Fibroblast of skin of left quadriceps (primary cell): ENCODE measurements at regions not wholly inside any gene's neighbourhood (a gene's known extent, or its start where the extent isn't known, plus 50 kb on each side); places are given as distances from the start of the nearest gene placed in this dataset.

Experiments used
- DNase-seq, 2 experiments: peaks; one replicate each; pipeline ENCODE4 v3.0.0-alpha.2; 2013; ENCODE audit warnings: low read depth in 2 of 2

GRCh38 chr6:142500250-142500786 lies 198.5 kb downstream of the ADGRG6 start:
- peak; percentile 34 to 38 for DNase-seq

- DNase-seq: no peak
Observed at GRCh38 chr6:142501795-142502194, 200.0 kb downstream of the ADGRG6 start.

GRCh38 chr6:142507065-142507464 lies 205.3 kb downstream of the ADGRG6 start:
- no peak for DNase-seq

GRCh38 chr6:142510211-142510610 lies 208.4 kb downstream of the ADGRG6 start:
- DNase-seq: no peak

DNA sequence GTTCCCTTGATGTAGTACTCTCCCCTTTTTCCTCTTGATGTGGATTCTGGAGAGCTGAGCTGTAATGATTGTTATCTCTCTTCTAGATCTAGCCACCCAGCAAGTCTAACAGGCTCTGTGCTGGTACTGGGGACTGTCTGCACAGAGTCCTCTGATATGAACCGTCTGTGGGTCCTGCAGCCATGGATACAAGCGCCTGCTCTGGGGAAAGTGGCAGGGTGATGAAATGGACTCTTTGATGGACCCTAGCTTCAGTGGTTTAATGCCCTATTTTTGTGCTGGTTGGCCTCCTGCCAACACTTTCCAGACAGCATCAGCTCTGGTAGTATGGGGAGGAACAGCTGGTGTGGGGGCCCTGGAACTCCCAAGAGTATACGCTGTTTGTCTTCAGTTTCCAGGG lies 216.3 kb downstream of the ADGRG6 start:
- no peak for DNase-seq

DNA sequence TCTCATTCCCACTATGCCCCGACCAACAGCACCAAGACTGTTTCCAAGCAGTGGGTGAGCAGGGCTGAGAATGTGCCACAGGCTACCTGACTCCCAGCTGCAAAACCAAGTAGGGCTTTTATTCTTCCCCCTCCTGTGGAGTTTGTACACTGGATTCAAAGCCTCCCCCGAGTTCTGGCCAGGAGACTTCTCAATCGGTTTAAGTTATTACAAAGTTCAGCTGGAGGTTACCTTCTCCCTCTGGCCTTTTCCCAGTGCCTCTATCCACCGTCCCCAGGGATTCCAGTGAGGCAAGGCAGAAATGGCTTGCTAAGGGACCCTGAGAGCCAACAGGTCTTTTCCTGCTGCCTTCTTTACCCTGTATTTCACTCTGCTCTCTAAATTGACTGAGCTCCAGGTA lies 217.0 kb downstream of the ADGRG6 start:
- DNase-seq: no peak

DNA sequence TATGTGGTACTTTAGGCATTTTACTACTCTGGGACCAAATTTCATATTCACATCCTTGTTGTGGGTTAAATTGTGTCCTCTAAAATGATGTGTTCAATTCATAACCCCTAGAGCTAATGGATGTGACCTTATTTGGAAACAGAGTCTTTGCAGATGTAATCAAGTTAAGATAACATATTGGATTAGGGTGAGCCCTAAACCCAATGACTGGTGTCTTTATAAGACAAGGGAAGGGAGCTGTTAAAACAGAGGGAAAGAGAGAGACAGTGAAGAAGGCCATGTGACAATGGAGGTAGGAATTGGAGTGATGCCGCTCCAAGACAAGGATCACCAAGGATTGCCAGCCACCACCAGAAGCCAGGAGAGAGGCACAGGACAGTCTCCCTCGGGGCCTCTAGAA lies 220.0 kb downstream of the ADGRG6 start:
- DNase-seq: no peak

- DNase-seq: no peak
Observed at GRCh38 chr6:142523515-142524375, 221.9 kb downstream of the ADGRG6 start.

- DNase-seq: no peak
Observed at GRCh38 chr6:142530566-142530965, 228.8 kb downstream of the ADGRG6 start.

GRCh38 chr6:142531727-142532126 lies 229.9 kb downstream of the ADGRG6 start:
- DNase-seq: no peak

DNA sequence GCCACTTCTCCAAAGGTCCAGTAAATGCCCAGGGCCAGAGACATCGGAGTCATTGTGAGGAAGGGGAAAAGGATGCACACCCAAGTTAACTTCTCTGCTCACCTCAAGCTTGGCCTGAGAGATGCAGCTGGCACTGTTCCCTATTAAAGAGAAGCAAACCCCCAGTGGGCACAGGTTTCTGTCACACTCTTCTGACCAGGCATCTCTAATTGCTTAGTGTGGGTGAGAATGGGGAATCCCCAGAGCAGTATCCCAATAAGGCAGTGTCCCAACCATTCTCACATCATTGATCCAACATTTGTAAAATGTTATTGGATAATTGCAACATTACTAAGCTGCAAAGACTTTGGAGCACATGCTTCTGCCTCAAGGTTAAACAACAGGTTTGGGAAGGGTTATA lies 232.3 kb downstream of the ADGRG6 start:
- DNase-seq: no peak

DNA sequence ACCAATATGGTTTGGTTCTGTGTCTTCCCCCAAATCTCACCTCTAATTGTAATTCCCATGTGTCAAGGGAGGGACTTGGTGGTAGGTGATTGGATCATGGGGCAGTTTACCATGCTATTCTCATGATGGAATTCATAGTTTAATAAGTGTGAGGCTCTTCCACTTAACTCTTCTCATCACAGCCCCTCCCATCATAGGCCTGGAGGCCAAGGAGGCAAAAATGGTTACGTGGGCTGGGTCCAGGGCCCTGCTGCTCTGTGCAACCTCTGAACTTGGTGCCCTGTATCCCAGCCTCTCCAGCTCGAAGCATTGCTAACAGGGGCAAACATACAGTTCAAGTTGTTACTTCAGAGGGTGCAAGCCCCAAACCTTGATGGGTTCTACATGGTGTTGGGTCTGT lies 232.7 kb downstream of the ADGRG6 start:
- DNase-seq: no peak

GRCh38 chr6:142537612-142538478 lies 236.0 kb downstream of the ADGRG6 start:
- DNase-seq: no peak

GRCh38 chr6:142542704-142543233 lies 241.0 kb downstream of the ADGRG6 start:
- DNase-seq: peak; percentile 9 to 14

DNA sequence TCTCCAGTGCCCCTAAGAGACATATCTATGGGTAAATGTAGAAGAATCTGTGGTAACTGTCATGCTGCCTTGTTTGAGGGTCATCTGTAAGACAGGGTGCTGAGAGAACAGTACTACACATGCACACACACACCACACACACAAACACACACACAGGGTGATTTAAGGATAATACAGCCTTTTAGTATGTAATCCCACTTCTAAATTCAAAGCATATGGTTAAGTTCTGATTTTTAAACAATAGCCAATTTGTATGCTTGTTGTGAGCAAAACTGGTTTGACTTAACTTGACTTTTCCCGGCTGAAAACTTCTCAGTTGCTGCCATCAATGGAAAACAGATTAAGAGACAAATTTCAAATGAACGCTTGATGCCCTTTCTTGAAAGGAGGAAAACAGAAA lies 241.8 kb downstream of the ADGRG6 start:
- no peak for DNase-seq

GRCh38 chr6:142544199-142544838 lies 242.5 kb downstream of the ADGRG6 start:
- no peak for DNase-seq

- DNase-seq: no peak
Observed at GRCh38 chr6:142545147-142545546, 243.3 kb downstream of the ADGRG6 start.

GRCh38 chr6:142548566-142548965 lies 246.8 kb downstream of the ADGRG6 start:
- DNase-seq: no peak

DNA sequence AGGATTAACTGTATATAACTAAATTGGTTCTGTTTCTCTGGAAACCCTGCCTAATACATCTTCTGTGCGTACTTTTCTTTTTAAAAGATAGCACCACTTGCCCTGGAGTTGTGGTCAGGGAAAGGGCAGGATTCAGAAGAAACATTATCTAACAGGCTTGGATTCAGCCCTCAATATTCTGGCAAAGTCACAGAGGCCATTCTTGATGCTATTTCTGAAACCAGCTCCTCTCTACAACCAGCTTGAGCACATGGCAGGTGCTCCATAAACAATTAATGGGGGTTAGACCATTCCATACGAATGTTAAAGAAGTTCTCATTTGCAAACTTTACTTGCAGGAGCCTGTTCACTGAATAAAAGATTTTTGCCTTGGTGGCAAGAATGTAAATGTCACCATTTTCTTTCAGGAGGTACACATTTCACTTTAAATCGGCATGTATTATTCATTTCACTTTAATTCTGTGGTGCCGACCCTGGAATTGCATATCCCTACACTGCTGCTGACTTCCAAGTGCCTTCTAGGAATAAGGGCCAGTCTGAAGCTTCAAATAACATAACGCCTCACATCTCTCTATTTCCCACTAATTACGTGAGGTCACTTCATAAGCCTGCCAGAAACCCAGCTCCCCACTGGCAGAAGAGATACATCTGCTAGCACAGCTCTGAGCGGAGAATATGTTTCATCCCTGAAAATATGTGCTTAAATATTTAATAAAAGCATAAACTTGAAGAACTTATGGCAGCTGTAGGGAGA lies 248.7 kb downstream of the ADGRG6 start:
- no peak for DNase-seq

DNA sequence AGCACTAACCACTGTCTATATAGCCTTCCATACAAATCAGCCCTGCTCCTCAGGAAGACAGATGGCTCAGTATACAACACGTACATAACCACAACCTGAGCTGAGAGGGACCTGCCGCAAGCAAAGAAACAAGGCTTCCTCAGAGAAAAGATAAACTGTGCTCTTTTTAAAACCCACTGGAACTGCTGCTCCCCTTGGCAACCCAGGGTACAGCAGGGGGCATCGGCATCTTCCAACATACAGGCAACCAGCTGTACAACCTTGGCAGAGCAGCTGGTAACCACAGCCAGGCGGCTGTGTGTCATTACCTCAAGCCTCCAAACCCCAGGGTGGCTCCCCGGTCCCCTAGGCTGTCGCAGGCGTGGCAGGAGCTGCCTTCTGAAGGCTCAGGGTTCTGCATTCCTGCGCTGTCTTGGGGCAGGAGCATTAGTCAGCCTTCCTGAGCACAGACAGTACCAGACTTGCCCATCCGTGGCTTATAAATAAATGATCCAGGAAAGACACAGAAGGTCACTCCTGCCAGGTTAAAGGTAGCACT lies 249.5 kb downstream of the ADGRG6 start:
- no peak for DNase-seq

- no peak for DNase-seq
Observed at GRCh38 chr6:142558786-142559185, 257.0 kb downstream of the ADGRG6 start.
